ENCODE measurements at regions not wholly inside any gene's neighbourhood (a gene's known extent, or its start where the extent isn't known, plus 50 kb on each side); places are given as distances from the start of the nearest gene placed in this dataset.

DNA sequence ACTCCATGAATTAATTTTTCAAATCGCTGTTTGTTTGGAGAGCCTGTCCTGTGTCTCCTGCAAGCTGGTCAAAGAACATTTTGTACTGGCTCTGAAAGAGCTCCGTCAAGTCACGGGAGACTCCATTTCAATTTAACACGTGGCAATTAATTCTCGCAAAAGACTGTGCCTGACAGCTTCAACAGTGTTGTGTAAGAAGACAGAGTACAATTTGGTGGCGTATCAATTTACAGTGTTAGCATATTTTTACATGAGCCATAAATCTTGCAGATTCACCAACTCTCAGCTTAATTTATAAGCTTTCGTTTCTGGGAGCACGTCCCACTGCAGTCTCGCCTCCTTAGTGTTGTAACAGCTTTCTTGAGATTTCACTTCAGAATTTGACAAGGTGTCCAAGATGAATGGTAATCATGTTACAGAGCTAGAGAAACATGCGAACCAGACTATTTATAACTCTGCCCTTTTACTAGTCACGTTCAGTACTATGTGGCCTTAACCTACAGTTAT, 70.8 kb downstream of the RWDD4 start:
- no peak overlapping the region for H3K4me3 ChIP-seq (replicated peaks; ENCODE audit: low read depth, low read length)
- DNase-seq (ENCODE audit: extremely low read depth, low read depth), result no peak
- TF ChIP-seq, protein P1, sequence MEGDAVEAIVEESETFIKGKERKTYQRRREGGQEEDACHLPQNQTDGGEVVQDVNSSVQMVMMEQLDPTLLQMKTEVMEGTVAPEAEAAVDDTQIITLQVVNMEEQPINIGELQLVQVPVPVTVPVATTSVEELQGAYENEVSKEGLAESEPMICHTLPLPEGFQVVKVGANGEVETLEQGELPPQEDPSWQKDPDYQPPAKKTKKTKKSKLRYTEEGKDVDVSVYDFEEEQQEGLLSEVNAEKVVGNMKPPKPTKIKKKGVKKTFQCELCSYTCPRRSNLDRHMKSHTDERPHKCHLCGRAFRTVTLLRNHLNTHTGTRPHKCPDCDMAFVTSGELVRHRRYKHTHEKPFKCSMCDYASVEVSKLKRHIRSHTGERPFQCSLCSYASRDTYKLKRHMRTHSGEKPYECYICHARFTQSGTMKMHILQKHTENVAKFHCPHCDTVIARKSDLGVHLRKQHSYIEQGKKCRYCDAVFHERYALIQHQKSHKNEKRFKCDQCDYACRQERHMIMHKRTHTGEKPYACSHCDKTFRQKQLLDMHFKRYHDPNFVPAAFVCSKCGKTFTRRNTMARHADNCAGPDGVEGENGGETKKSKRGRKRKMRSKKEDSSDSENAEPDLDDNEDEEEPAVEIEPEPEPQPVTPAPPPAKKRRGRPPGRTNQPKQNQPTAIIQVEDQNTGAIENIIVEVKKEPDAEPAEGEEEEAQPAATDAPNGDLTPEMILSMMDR (IDR thresholded peaks at IDR 0.05; ENCODE audit: low read depth, low read length, missing control alignments), result no peak

DNA sequence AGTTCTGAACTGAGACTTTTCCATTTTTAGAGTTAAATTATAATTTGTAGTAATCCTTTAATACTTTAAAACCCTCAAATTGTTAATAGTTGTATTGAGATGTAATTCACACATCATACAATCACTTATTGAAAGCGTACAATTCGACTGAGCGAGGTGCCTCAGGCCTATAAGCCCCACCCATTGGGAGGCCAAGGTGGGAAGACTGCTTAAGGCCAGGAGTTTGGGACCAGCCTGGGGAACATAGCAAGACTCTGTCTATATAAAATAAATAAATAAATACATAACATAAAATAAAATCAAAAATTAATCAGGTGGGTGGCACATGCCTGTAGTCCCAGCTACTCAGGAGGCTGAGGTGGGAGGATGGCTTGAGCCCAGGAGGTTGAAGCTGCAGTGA, 70.3 kb downstream of the RWDD4 start:
- H3K4me3 ChIP-seq (replicated peaks; ENCODE audit: low read depth, low read length), result no peak overlapping the region
- TF ChIP-seq, protein P1 (IDR thresholded peaks at IDR 0.05; ENCODE audit: low read depth, low read length, missing control alignments), result no peak
- no peak for DNase-seq (ENCODE audit: extremely low read depth, low read depth)

DNA sequence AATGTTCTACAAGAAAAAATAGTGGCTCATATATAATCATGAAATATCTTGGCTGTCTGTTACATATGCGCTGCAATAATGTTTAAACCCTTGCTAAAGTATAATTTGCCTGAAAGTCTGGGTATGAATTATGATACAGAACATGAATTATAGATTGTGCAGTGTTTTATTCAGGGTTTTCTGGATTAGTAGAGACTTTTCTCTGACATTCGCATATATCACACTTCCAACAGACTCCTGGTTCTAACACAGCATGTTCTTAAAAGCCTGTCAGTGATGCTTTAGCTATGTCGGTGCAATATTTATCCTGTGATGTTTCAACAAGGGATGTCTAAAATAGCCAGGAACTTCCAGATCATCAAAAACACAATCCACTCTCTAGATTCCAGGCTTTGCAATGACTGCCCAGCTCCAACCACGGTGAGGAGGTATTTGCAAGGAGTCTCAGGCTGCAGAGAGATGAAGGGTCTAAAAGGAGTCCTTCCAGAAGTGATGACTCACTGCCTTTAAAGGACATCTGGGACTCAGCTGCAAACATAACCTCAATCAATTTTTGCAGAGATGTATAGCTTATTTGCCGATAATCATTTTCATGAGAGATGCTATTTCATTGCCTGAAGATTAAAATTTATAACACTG, 69.4 kb downstream of the RWDD4 start:
- H3K4me3 ChIP-seq (replicated peaks; ENCODE audit: low read depth, low read length), result no peak overlapping the region
- TF ChIP-seq, protein P1 (IDR thresholded peaks at IDR 0.05; ENCODE audit: low read depth, low read length, missing control alignments), result no peak
- DNase-seq (ENCODE audit: extremely low read depth, low read depth), result no peak

Measured in HFF-Myc (cell line).